SK-N-SH (cell line): ENCODE measurements at regions not wholly inside any gene's neighbourhood (a gene's known extent, or its start where the extent isn't known, plus 50 kb on each side); places are given as distances from the start of the nearest gene placed in this dataset.

Experiments used
- CTCF ChIP-seq: fragments of 200-600 bp; sonication (generic); IDR thresholded peaks from 2 replicates; pipeline ENCODE4 v1.6.1; 2017; ENCODE audit warnings: antibody characterized with exemption, mild to moderate bottlenecking, moderate library complexity
- FOSL2 ChIP-seq: IDR thresholded peaks from 2 replicates; pipeline ENCODE4 v1.4.0; 2012; ENCODE audit warnings: low read depth, mild to moderate bottlenecking, moderate library complexity, borderline replicate concordance
- GABPA ChIP-seq: IDR thresholded peaks from 2 replicates; pipeline ENCODE4 v1.4.0; 2012; ENCODE audit warnings: low read depth, mild to moderate bottlenecking
- POLR2AphosphoS5 ChIP-seq: IDR thresholded peaks from 2 replicates; pipeline ENCODE4 v1.6.1; 2012; ENCODE audit warnings: low read depth, low read length
- REST ChIP-seq: IDR thresholded peaks from 2 replicates; pipeline ENCODE4 v1.6.1; 2012; ENCODE audit warnings: mild to moderate bottlenecking, low read depth, low read length, moderate library complexity

- no peak for TF ChIP-seq CTCF
- TF ChIP-seq REST = no peak
- TF ChIP-seq FOSL2 = no peak
- TF ChIP-seq POLR2AphosphoS5 = no peak
- no peak for TF ChIP-seq GABPA
Measured at GRCh38 chr13:63840551-63841421, 2425.1 kb upstream of the PCDH20 start.
